IMR-90 (cell line): ENCODE measurements at regions not wholly inside any gene's neighbourhood (a gene's known extent, or its start where the extent isn't known, plus 50 kb on each side); places are given as distances from the start of the nearest gene placed in this dataset.

Source experiments
- ATAC-seq: fragments of 200-7000 bp; cut with Tn5 transposase; 2 replicates; pipeline ENCODE4 v1.9.1; 2020; ENCODE audit warnings: low read depth, mild to moderate bottlenecking, moderate library complexity
- BruUV-seq: library from RNA; stranded (reverse); fragments of 400-500 nt; replicated peaks from 2 replicates; lab custom pipeline; 2021; lab: Mats Ljungman, UMichigan
- CTCF ChIA-PET: fragments of 300-600 bp; formaldehyde crosslinking; extraction: SDS; loops from one replicate; lab custom pipeline; 2021; ENCODE audit warnings: antibody characterized with exemption; lab: Yijun Ruan, JAX
- POLR2A ChIA-PET: fragments of 300-600 bp; sonication (Branson Sonifier 250); formaldehyde crosslinking; loops from one replicate; lab custom pipeline; 2022; ENCODE audit warnings: antibody characterized with exemption; ENCODE audit not compliant: unreplicated experiment; lab: Charles Lee
- DNase-seq: peaks from one replicate; pipeline ENCODE4 v3.0.0; 2013
- H2AFZ ChIP-seq: replicated peaks from 2 replicates; pipeline ENCODE3; 2013; ENCODE audit warnings: low read length, mild to moderate bottlenecking; ENCODE audit not compliant: poor library complexity
- H2AK5ac ChIP-seq: 2 replicates; pipeline ENCODE4 v1.6.1; 2013; ENCODE audit warnings: low read depth, low read length, inconsistent platforms
- H2AK9ac ChIP-seq: replicated peaks from 2 replicates; pipeline ENCODE3; 2013; ENCODE audit warnings: mild to moderate bottlenecking, low read depth, low read length, moderate library complexity; ENCODE audit not compliant: poor library complexity
- H2BK120ac ChIP-seq: 2 replicates; pipeline ENCODE4 v1.6.1; 2013; ENCODE audit warnings: low read depth, low read length, inconsistent platforms
- H2BK15ac ChIP-seq: 3 replicates; pipeline ENCODE4 v1.6.1; 2013; ENCODE audit warnings: low read depth, low read length, inconsistent platforms
- H2BK20ac ChIP-seq: 2 replicates; pipeline ENCODE4 v1.6.1; 2013; ENCODE audit warnings: low read depth, mild to moderate bottlenecking, inconsistent platforms, low read length, moderate library complexity
- H2BK5ac ChIP-seq: 2 replicates; pipeline ENCODE4 v1.6.1; 2013; ENCODE audit warnings: mild to moderate bottlenecking, low read depth, low read length, inconsistent platforms; ENCODE audit not compliant: poor library complexity, severe bottlenecking
- H3K14ac ChIP-seq: replicated peaks from 2 replicates; pipeline ENCODE4 v1.6.1; 2013; ENCODE audit warnings: low read depth, low read length, inconsistent platforms
- H3K18ac ChIP-seq: 2 replicates; pipeline ENCODE4 v1.6.1; 2013; ENCODE audit warnings: low read depth, low read length, control low read depth
- H3K23ac ChIP-seq: 2 replicates; pipeline ENCODE4 v1.6.1; 2013; ENCODE audit warnings: low read depth, low read length, inconsistent platforms
- H3K27ac ChIP-seq: 2 replicates; pipeline ENCODE4 v1.5.1; 2013; ENCODE audit warnings: mild to moderate bottlenecking, control low read depth, low read length; ENCODE audit not compliant: insufficient read depth
- H3K27me3 ChIP-seq: 2 replicates; pipeline ENCODE4 v1.6.1; 2013; ENCODE audit warnings: low read length; ENCODE audit not compliant: control insufficient read depth, insufficient read depth
- H3K36me3 ChIP-seq: 2 replicates; pipeline ENCODE4 v1.6.1; 2013; ENCODE audit warnings: low read length, mixed read lengths; ENCODE audit not compliant: control insufficient read depth, insufficient read depth
- H3K4ac ChIP-seq: 2 replicates; pipeline ENCODE4 v1.6.1; 2013; ENCODE audit warnings: low read depth, low read length, inconsistent platforms
- H3K4me1 ChIP-seq: 2 replicates; pipeline ENCODE4 v1.6.1; 2013; ENCODE audit warnings: low read length, mixed read lengths; ENCODE audit not compliant: control insufficient read depth, insufficient read depth
- H3K4me2 ChIP-seq: 2 replicates; pipeline ENCODE4 v1.6.1; 2013; ENCODE audit warnings: low read depth, mild to moderate bottlenecking, control low read depth, low read length, moderate library complexity
- H3K4me3 ChIP-seq: 2 replicates; pipeline ENCODE4 v1.5.1; 2013; ENCODE audit warnings: low read depth, mild to moderate bottlenecking, control low read depth, low read length, moderate library complexity; ENCODE audit not compliant: insufficient read depth
- H3K56ac ChIP-seq: 2 replicates; pipeline ENCODE4 v1.6.1; 2013; ENCODE audit warnings: low read length, inconsistent platforms; ENCODE audit not compliant: insufficient read depth; ENCODE audit errors: extremely low read depth
- H3K79me1 ChIP-seq, 2 experiments: 2 replicates each; pipeline ENCODE4 v1.6.1; 2013; ENCODE audit warnings: low read length in 2 of 2, inconsistent platforms in 1 of 2, low read depth in 1 of 2
- H3K9ac ChIP-seq: 2 replicates; pipeline ENCODE4 v1.6.1; 2013; ENCODE audit warnings: low read depth, low read length, control low read depth
- H3K9me1 ChIP-seq: 2 replicates; pipeline ENCODE4 v1.6.1; 2013; ENCODE audit warnings: low read length, inconsistent platforms; ENCODE audit not compliant: insufficient read depth
- H3K9me3 ChIP-seq: 2 replicates; pipeline ENCODE4 v1.6.1; 2013; ENCODE audit warnings: low read length; ENCODE audit not compliant: control insufficient read depth, insufficient read depth
- H4K20me1 ChIP-seq: 2 replicates; pipeline ENCODE4 v1.6.1; 2013; ENCODE audit warnings: low read length, inconsistent platforms; ENCODE audit not compliant: insufficient read depth
- H4K5ac ChIP-seq: 2 replicates; pipeline ENCODE4 v1.6.1; 2013; ENCODE audit warnings: mild to moderate bottlenecking, low read depth, low read length, control low read depth
- H4K8ac ChIP-seq, 2 experiments: 2 replicates each; pipeline ENCODE4 v1.6.1; 2013; ENCODE audit warnings: low read depth in 2 of 2, low read length in 2 of 2, control low read depth in 1 of 2, inconsistent platforms in 1 of 2
- H4K91ac ChIP-seq: 2 replicates; pipeline ENCODE4 v1.6.1; 2013; ENCODE audit warnings: low read depth, low read length, inconsistent platforms; ENCODE audit not compliant: insufficient read depth
- BHLHE40 ChIP-seq: fragments of 150-350 bp; IDR thresholded peaks from 2 replicates; pipeline ENCODE4 v1.6.1; 2016; ENCODE audit warnings: mild to moderate bottlenecking, low read depth, low read length
- CEBPB ChIP-seq: IDR thresholded peaks from 2 replicates; pipeline ENCODE4 v1.6.1; 2012; ENCODE audit warnings: low read depth, low read length, improper control_type of control experiment
- CHD1 ChIP-seq: IDR thresholded peaks from 2 replicates; pipeline ENCODE4 v1.6.1; 2012; ENCODE audit warnings: low read depth, low read length, improper control_type of control experiment
- ELK1 ChIP-seq: fragments of 150-350 bp; IDR thresholded peaks from 2 replicates; pipeline ENCODE4 v1.6.1; 2016; ENCODE audit warnings: low read depth, mild to moderate bottlenecking, low read length, moderate library complexity, borderline replicate concordance
- FOS ChIP-seq: fragments of 150-350 bp; IDR thresholded peaks from 2 replicates; pipeline ENCODE4 v1.6.1; 2016; ENCODE audit warnings: low read depth, low read length
- MAFK ChIP-seq: IDR thresholded peaks from 2 replicates; pipeline ENCODE4 v1.6.1; 2012; ENCODE audit warnings: low read depth, low read length, improper control_type of control experiment
- MXI1 ChIP-seq: IDR thresholded peaks from 2 replicates; pipeline ENCODE4 v1.6.1; 2012; ENCODE audit warnings: low read depth, mild to moderate bottlenecking, low read length, moderate library complexity, borderline replicate concordance
- NFE2L2 ChIP-seq: fragments of 150-350 bp; IDR thresholded peaks from 2 replicates; pipeline ENCODE4 v1.6.1; 2016; ENCODE audit warnings: low read depth, mild to moderate bottlenecking, low read length
- POLR2A ChIP-seq: IDR thresholded peaks from 2 replicates; pipeline ENCODE4 v1.6.1; 2012; ENCODE audit warnings: mild to moderate bottlenecking, low read depth, low read length
- RAD21 ChIP-seq: IDR thresholded peaks from 2 replicates; pipeline ENCODE4 v1.6.1; 2012; ENCODE audit warnings: low read length, improper control_type of control experiment
- RCOR1 ChIP-seq: IDR thresholded peaks from 2 replicates; pipeline ENCODE4 v1.6.1; 2012; ENCODE audit warnings: mild to moderate bottlenecking, low read length, improper control_type of control experiment; ENCODE audit not compliant: insufficient replicate concordance
- RFX5 ChIP-seq: IDR thresholded peaks from 2 replicates; pipeline ENCODE4 v1.8.0; 2012; ENCODE audit warnings: low read depth, mild to moderate bottlenecking, low read length, moderate library complexity
- dilution Hi-C: fragments of 300-500 bp; cut with HindIII; formaldehyde crosslinking; loops from one replicate; pipeline ENCODE4 v1.14.3; 2018; ENCODE audit warnings: low sequenced_read_pairs; ENCODE audit not compliant: unreplicated experiment
- in situ Hi-C: fragments of 300-500 bp; cut with MboI; formaldehyde crosslinking; loops from 3 replicates; pipeline ENCODE4 v1.14.3; 2019; ENCODE audit warnings: low sequenced_read_pairs, inconsistent platforms, mixed read lengths
- intact Hi-C: fragments of 100-400 bp; cut with micrococcal nuclease; formaldehyde crosslinking; loops from 2 replicates; pipeline ENCODE4 v1.10.0; 2022
- TF ChIP-seq, protein P1 (sequence below): fragments of 150-350 bp; IDR thresholded peaks from 2 replicates; pipeline ENCODE4 v1.6.1; 2017; ENCODE audit warnings: mild to moderate bottlenecking, antibody characterized with exemption, low read length, low read depth

GRCh38 chr2:52495816-52496215 lies 1271.8 kb upstream of the CHAC2 start:
- Histone ChIP-seq H4K20me1 (no peaks in the 10 kb centered on the region), H3K4me3 (no peak overlapping the region), H3K9ac (no peak overlapping the region), H4K91ac (no peak overlapping the region), H2AFZ (no peak overlapping the region), H2BK15ac (no peak overlapping the region), H3K36me3 (no peaks in the 10 kb centered on the region), H3K4me1 (no peaks in the 10 kb centered on the region), H3K9me1 (no peaks in the 10 kb centered on the region), H3K18ac (no peak overlapping the region), H2BK120ac (no peak overlapping the region), H2AK9ac (no peak overlapping the region), H3K27me3 (no peaks in the 10 kb centered on the region), H3K79me1 (no peaks in the 10 kb centered on the region), H2BK5ac (no peak overlapping the region), H4K5ac (no peak overlapping the region), H3K56ac (no peak overlapping the region), H4K8ac (no peak overlapping the region), H3K14ac (no peak overlapping the region), H2BK20ac (no peak overlapping the region), H2AK5ac (no peak overlapping the region), H3K23ac (no peak overlapping the region), H3K4me2 (no peak overlapping the region), H3K4ac (no peak overlapping the region), H3K27ac (no peak overlapping the region), H3K9me3 (no peaks in the 10 kb centered on the region)
- BruUV-seq: no TSS peak
- ATAC-seq (no peak), DNase-seq (no peak)
- intact Hi-C loops: no loop called here
- no peak for TF ChIP-seq BHLHE40
- TF ChIP-seq FOS: no peak
- TF ChIP-seq NFE2L2: no peak
- no peak for TF ChIP-seq RCOR1
- TF ChIP-seq MAFK: no peak
- TF ChIP-seq POLR2A: no peak
- TF ChIP-seq, protein P1, sequence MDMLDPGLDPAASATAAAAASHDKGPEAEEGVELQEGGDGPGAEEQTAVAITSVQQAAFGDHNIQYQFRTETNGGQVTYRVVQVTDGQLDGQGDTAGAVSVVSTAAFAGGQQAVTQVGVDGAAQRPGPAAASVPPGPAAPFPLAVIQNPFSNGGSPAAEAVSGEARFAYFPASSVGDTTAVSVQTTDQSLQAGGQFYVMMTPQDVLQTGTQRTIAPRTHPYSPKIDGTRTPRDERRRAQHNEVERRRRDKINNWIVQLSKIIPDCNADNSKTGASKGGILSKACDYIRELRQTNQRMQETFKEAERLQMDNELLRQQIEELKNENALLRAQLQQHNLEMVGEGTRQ: no peak
- no peak for TF ChIP-seq CEBPB
- TF ChIP-seq RFX5: no peak
- TF ChIP-seq MXI1: no peak
- TF ChIP-seq ELK1: no peak
- no peak for TF ChIP-seq RAD21
- TF ChIP-seq CHD1: no peak
- in situ Hi-C loops: no loop called here
- POLR2A ChIA-PET: no interaction called here
- CTCF ChIA-PET: no interaction called here
- dilution Hi-C loops: no loop called here
